ENCODE measurements at regions not wholly inside any gene's neighbourhood (a gene's known extent, or its start where the extent isn't known, plus 50 kb on each side); places are given as distances from the start of the nearest gene placed in this dataset.

- DNase-seq (ENCODE audit: low read depth in 2 of 2): no peak
Observed at GRCh38 chr6:119544325-119545175, 195.0 kb upstream of the MAN1A1 start.

- no peak for DNase-seq (ENCODE audit: low read depth in 2 of 2)
Observed at GRCh38 chr6:119543332-119543731, 193.8 kb upstream of the MAN1A1 start.

GRCh38 chr6:119542037-119542436, 192.5 kb upstream of the MAN1A1 start:
- DNase-seq (ENCODE audit: low read depth in 2 of 2): no peak

- DNase-seq (ENCODE audit: low read depth in 2 of 2): no peak
Observed at GRCh38 chr6:119541132-119541905, 191.8 kb upstream of the MAN1A1 start.

GRCh38 chr6:119540417-119540816, 190.9 kb upstream of the MAN1A1 start:
- DNase-seq (ENCODE audit: low read depth in 2 of 2): no peak

GRCh38 chr6:119539066-119539746, 189.6 kb upstream of the MAN1A1 start:
- no peak for DNase-seq (ENCODE audit: low read depth in 2 of 2)

GRCh38 chr6:119536666-119537065, 187.1 kb upstream of the MAN1A1 start:
- no peak for DNase-seq (ENCODE audit: low read depth in 2 of 2)

GRCh38 chr6:119535332-119535731, 185.8 kb upstream of the MAN1A1 start:
- no peak for DNase-seq (ENCODE audit: low read depth in 2 of 2)

- no peak for DNase-seq (ENCODE audit: low read depth in 2 of 2)
Observed at GRCh38 chr6:119533603-119534279, 184.2 kb upstream of the MAN1A1 start.

- no peak for DNase-seq (ENCODE audit: low read depth in 2 of 2)
Observed at GRCh38 chr6:119527231-119527578, 177.6 kb upstream of the MAN1A1 start.

- DNase-seq (ENCODE audit: low read depth in 2 of 2): no peak
Observed at GRCh38 chr6:119526561-119527230, 177.1 kb upstream of the MAN1A1 start.

- DNase-seq (ENCODE audit: low read depth in 2 of 2): no peak
Observed at GRCh38 chr6:119524410-119524809, 174.8 kb upstream of the MAN1A1 start.

GRCh38 chr6:119523556-119523955, 174.0 kb upstream of the MAN1A1 start:
- no peak for DNase-seq (ENCODE audit: low read depth in 2 of 2)

- DNase-seq (ENCODE audit: low read depth in 2 of 2): no peak
Observed at GRCh38 chr6:119521251-119521650, 171.7 kb upstream of the MAN1A1 start.

- no peak for DNase-seq (ENCODE audit: low read depth in 2 of 2)
Observed at GRCh38 chr6:119517428-119517827, 167.9 kb upstream of the MAN1A1 start.

- no peak for DNase-seq (ENCODE audit: low read depth in 2 of 2)
Observed at GRCh38 chr6:119514345-119514744, 164.8 kb upstream of the MAN1A1 start.

GRCh38 chr6:119511024-119511423, 161.5 kb upstream of the MAN1A1 start:
- DNase-seq (ENCODE audit: low read depth in 2 of 2): no peak

GRCh38 chr6:119510246-119510645, 160.7 kb upstream of the MAN1A1 start:
- no peak for DNase-seq (ENCODE audit: low read depth in 2 of 2)

GRCh38 chr6:119506631-119507174, 157.1 kb upstream of the MAN1A1 start:
- no peak for DNase-seq (ENCODE audit: low read depth in 2 of 2)

- no peak for DNase-seq (ENCODE audit: low read depth in 2 of 2)
Observed at GRCh38 chr6:119501798-119502483, 152.4 kb upstream of the MAN1A1 start.

- no peak for DNase-seq (ENCODE audit: low read depth in 2 of 2)
Observed at GRCh38 chr6:119499797-119500196, 150.2 kb upstream of the MAN1A1 start.
